ENCODE measurements at regions not wholly inside any gene's neighbourhood (a gene's known extent, or its start where the extent isn't known, plus 50 kb on each side); places are given as distances from the start of the nearest gene placed in this dataset.

DNA sequence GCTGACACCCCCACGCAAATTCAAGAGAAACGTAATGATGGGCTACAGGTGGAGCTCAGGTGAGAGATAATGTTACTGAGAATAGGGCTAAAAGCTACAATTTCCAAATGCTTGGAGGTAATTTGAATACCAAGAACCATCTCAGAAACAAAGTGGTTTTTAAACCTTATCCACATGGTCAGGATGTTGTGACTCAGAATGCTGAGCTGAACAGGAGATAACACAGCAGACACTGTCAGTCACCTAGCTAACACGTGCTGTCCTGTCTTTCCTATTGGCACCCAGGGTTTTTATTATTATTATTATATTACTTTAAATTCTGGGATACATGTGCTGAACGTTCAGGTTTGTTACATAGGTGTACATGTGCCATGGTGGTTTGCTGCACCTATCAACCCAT, 233.0 kb upstream of the MAF start:
- Histone ChIP-seq H3K4me3 (ENCODE audit: low read length, poor library complexity, severe bottlenecking) (no peak overlapping the region), H3K79me2 (ENCODE audit: insufficient read depth, low read length) (no peaks in the 10 kb centered on the region), H2AFZ (ENCODE audit: low read length) (no peak overlapping the region), H3F3A (ENCODE audit: low read depth) (no peaks in the 10 kb centered on the region), H3K27me3 (ENCODE audit: insufficient read depth, low read length, poor library complexity, severe bottlenecking) (no peaks in the 10 kb centered on the region), H3K9me2 (replicated peaks; ENCODE audit: low read depth, low read length) (no peaks in the 10 kb centered on the region), H3K9ac (ENCODE audit: low read depth, low read length, poor library complexity, severe bottlenecking) (no peak overlapping the region), H3K4me1 (ENCODE audit: insufficient read depth, low read length, poor library complexity, severe bottlenecking) (no peaks in the 10 kb centered on the region), H3K36me3 (ENCODE audit: insufficient read depth, low read length) (no peaks in the 10 kb centered on the region), H4K20me1 (ENCODE audit: insufficient read depth, low read length, poor library complexity, severe bottlenecking) (no peaks in the 10 kb centered on the region), H3K9me3 (ENCODE audit: insufficient read depth, low read depth, low read length) (no peaks in the 10 kb centered on the region), H3K4me2 (ENCODE audit: low read depth, low read length, poor library complexity, severe bottlenecking) (no peak overlapping the region)
- TF ChIP-seq EZH2phosphoT487 (IDR thresholded peaks at IDR 0.05; ENCODE audit: borderline replicate concordance), result no peak
- TF ChIP-seq, protein P1, sequence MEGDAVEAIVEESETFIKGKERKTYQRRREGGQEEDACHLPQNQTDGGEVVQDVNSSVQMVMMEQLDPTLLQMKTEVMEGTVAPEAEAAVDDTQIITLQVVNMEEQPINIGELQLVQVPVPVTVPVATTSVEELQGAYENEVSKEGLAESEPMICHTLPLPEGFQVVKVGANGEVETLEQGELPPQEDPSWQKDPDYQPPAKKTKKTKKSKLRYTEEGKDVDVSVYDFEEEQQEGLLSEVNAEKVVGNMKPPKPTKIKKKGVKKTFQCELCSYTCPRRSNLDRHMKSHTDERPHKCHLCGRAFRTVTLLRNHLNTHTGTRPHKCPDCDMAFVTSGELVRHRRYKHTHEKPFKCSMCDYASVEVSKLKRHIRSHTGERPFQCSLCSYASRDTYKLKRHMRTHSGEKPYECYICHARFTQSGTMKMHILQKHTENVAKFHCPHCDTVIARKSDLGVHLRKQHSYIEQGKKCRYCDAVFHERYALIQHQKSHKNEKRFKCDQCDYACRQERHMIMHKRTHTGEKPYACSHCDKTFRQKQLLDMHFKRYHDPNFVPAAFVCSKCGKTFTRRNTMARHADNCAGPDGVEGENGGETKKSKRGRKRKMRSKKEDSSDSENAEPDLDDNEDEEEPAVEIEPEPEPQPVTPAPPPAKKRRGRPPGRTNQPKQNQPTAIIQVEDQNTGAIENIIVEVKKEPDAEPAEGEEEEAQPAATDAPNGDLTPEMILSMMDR (conservative IDR thresholded peaks at IDR 0.05; ENCODE audit: low read length), result no peak

DNA sequence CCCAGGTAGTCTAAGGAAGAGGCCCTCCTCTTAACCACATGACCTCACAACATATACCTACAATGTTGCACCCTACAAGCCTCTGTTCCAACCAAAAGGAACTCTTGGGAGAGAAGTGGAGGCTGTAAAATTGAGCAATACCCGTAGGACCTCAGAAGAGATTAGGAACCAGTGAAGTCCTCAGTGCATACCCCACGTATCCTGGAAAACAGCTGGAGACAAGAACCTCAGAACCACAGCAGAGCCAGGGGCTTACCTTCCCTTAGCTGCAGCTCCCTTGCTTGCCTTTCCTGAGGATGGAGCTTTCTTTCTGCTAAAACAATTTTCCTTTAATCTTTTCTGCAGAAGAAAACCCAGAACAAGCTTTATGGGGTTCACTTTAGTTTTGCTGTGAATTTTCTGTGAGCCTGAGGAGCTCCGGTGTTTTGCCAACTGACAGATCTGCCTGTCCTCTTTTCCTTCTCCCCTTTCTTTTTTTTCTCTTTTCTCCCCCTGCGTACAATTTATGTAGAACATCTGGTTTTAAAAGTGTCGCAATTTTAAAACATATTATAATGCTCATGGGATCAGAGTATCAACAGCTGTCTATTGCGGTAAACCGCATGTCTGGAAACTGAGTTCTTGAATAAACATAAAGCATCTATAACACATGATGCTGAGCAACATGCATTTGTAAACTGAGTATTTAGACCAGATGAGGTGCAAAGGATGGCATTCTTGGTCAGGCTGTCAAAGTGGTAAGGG, 226.4 kb upstream of the MAF start:
- Histone ChIP-seq H3K27me3 (ENCODE audit: insufficient read depth, low read length, poor library complexity, severe bottlenecking) (no peaks in the 10 kb centered on the region), H2AFZ (ENCODE audit: low read length) (no peak overlapping the region), H3K4me3 (ENCODE audit: low read length, poor library complexity, severe bottlenecking) (no peak overlapping the region), H3K4me1 (ENCODE audit: insufficient read depth, low read length, poor library complexity, severe bottlenecking) (no peaks in the 10 kb centered on the region), H3F3A (ENCODE audit: low read depth) (no peaks in the 10 kb centered on the region), H3K4me2 (ENCODE audit: low read depth, low read length, poor library complexity, severe bottlenecking) (no peak overlapping the region), H3K9me2 (replicated peaks; ENCODE audit: low read depth, low read length) (no peaks in the 10 kb centered on the region), H3K36me3 (ENCODE audit: insufficient read depth, low read length) (no peaks in the 10 kb centered on the region), H3K9me3 (ENCODE audit: insufficient read depth, low read depth, low read length) (no peaks in the 10 kb centered on the region), H3K79me2 (ENCODE audit: insufficient read depth, low read length) (no peaks in the 10 kb centered on the region), H3K9ac (ENCODE audit: low read depth, low read length, poor library complexity, severe bottlenecking) (no peak overlapping the region), H4K20me1 (ENCODE audit: insufficient read depth, low read length, poor library complexity, severe bottlenecking) (no peaks in the 10 kb centered on the region)
- TF ChIP-seq, protein P1 (conservative IDR thresholded peaks at IDR 0.05; ENCODE audit: low read length), result no peak
- no peak for TF ChIP-seq EZH2phosphoT487 (IDR thresholded peaks at IDR 0.05; ENCODE audit: borderline replicate concordance)

DNA sequence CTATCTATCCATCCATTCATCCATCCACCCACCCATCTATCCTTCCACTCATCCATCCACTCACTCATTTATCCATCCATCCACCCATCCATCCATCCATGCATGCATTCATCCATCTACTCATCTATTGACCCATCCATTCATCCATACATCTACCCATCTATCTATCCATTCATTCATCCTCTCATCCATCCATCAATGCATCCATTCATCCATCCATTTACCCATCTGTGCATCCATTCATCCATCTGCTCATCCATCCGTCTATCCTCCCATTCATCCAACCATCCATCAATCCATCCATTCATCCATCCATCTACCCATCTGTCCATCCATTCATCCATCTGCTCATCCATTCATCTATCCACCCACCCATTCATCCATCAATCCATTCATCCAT, 224.5 kb upstream of the MAF start:
- H3K9ac ChIP-seq (ENCODE audit: low read depth, low read length, poor library complexity, severe bottlenecking), result no peak overlapping the region
- H3K79me2 ChIP-seq (ENCODE audit: insufficient read depth, low read length), result no peaks in the 10 kb centered on the region
- no peak for TF ChIP-seq EZH2phosphoT487 (IDR thresholded peaks at IDR 0.05; ENCODE audit: borderline replicate concordance)
- TF ChIP-seq, protein P1 (conservative IDR thresholded peaks at IDR 0.05; ENCODE audit: low read length), result no peak
- no peak overlapping the region for H2AFZ ChIP-seq (ENCODE audit: low read length)
- no peaks in the 10 kb centered on the region for H3F3A ChIP-seq (ENCODE audit: low read depth)
- H4K20me1 ChIP-seq (ENCODE audit: insufficient read depth, low read length, poor library complexity, severe bottlenecking), result no peaks in the 10 kb centered on the region
- H3K4me1 ChIP-seq (ENCODE audit: insufficient read depth, low read length, poor library complexity, severe bottlenecking), result no peaks in the 10 kb centered on the region
- no peaks in the 10 kb centered on the region for H3K27me3 ChIP-seq (ENCODE audit: insufficient read depth, low read length, poor library complexity, severe bottlenecking)
- H3K4me3 ChIP-seq (ENCODE audit: low read length, poor library complexity, severe bottlenecking), result no peak overlapping the region
- no peak overlapping the region for H3K4me2 ChIP-seq (ENCODE audit: low read depth, low read length, poor library complexity, severe bottlenecking)
- H3K9me3 ChIP-seq (ENCODE audit: insufficient read depth, low read depth, low read length), result no peaks in the 10 kb centered on the region
- no peaks in the 10 kb centered on the region for H3K36me3 ChIP-seq (ENCODE audit: insufficient read depth, low read length)
- H3K9me2 ChIP-seq (replicated peaks; ENCODE audit: low read depth, low read length), result no peaks in the 10 kb centered on the region
